Loucy (cell line): ENCODE measurements at regions not wholly inside any gene's neighbourhood (a gene's known extent, or its start where the extent isn't known, plus 50 kb on each side); places are given as distances from the start of the nearest gene placed in this dataset.

Source experiments
- H2AFZ ChIP-seq: fragments of 200-600 bp; sonication (generic); 2 replicates; pipeline ENCODE4 v1.6.0; 2016; ENCODE audit warnings: antibody characterized with exemption, mild to moderate bottlenecking, low read length, moderate library complexity
- H3F3A ChIP-seq: fragments of 200-600 bp; 2 replicates; pipeline ENCODE4 v1.6.0; 2016; ENCODE audit warnings: antibody characterized with exemption, low read depth, mild to moderate bottlenecking
- H3K27me3 ChIP-seq: fragments of 200-600 bp; sonication (generic); 2 replicates; pipeline ENCODE4 v1.6.1; 2014; ENCODE audit warnings: low read length, mild to moderate bottlenecking; ENCODE audit not compliant: insufficient read depth, poor library complexity, severe bottlenecking
- H3K36me3 ChIP-seq: fragments of 200-600 bp; sonication (generic); 2 replicates; pipeline ENCODE4 v1.6.1; 2016; ENCODE audit warnings: low read length; ENCODE audit not compliant: insufficient read depth
- H3K4me1 ChIP-seq: fragments of 200-600 bp; sonication (generic); 2 replicates; pipeline ENCODE4 v1.5.1; 2014; ENCODE audit warnings: low read length, mild to moderate bottlenecking; ENCODE audit not compliant: insufficient read depth, poor library complexity, severe bottlenecking
- H3K4me2 ChIP-seq: fragments of 200-600 bp; sonication (generic); 2 replicates; pipeline ENCODE4 v1.6.0; 2014; ENCODE audit warnings: antibody characterized with exemption, low read length, low read depth, mild to moderate bottlenecking; ENCODE audit not compliant: poor library complexity, severe bottlenecking
- H3K4me3 ChIP-seq: fragments of 200-600 bp; sonication (generic); 2 replicates; pipeline ENCODE4 v1.5.1; 2014; ENCODE audit warnings: low read length, mild to moderate bottlenecking, mixed read lengths; ENCODE audit not compliant: poor library complexity, severe bottlenecking
- H3K79me2 ChIP-seq: fragments of 200-600 bp; sonication (generic); 2 replicates; pipeline ENCODE4 v1.6.1; 2014; ENCODE audit warnings: low read length; ENCODE audit not compliant: insufficient read depth
- H3K9ac ChIP-seq: fragments of 200-600 bp; sonication (generic); 2 replicates; pipeline ENCODE4 v1.6.0; 2014; ENCODE audit warnings: mild to moderate bottlenecking, low read depth, low read length, moderate library complexity; ENCODE audit not compliant: poor library complexity, severe bottlenecking
- H3K9me2 ChIP-seq: fragments of 200-600 bp; sonication (generic); replicated peaks from 2 replicates; pipeline ENCODE4 v1.6.1; 2016; ENCODE audit warnings: low read depth, low read length, mixed read lengths
- H3K9me3 ChIP-seq: fragments of 200-600 bp; sonication (generic); 2 replicates; pipeline ENCODE4 v1.6.1; 2014; ENCODE audit warnings: mild to moderate bottlenecking, antibody characterized with exemption, low read length, low read depth; ENCODE audit not compliant: insufficient read depth
- H4K20me1 ChIP-seq: fragments of 200-600 bp; sonication (generic); 2 replicates; pipeline ENCODE4 v1.6.0; 2014; ENCODE audit warnings: antibody characterized with exemption, low read length, mild to moderate bottlenecking; ENCODE audit not compliant: insufficient read depth, poor library complexity, severe bottlenecking
- EZH2phosphoT487 ChIP-seq: fragments of 200-600 bp; IDR thresholded peaks from 2 replicates; pipeline ENCODE4 v1.6.1; 2018; ENCODE audit warnings: antibody characterized with exemption, mild to moderate bottlenecking, moderate library complexity, borderline replicate concordance
- TF ChIP-seq, protein P1 (sequence below): fragments of 200-600 bp; sonication (generic); conservative IDR thresholded peaks from 2 replicates; pipeline ENCODE4 v1.5.1; 2014; ENCODE audit warnings: mild to moderate bottlenecking, antibody characterized with exemption, low read length

DNA sequence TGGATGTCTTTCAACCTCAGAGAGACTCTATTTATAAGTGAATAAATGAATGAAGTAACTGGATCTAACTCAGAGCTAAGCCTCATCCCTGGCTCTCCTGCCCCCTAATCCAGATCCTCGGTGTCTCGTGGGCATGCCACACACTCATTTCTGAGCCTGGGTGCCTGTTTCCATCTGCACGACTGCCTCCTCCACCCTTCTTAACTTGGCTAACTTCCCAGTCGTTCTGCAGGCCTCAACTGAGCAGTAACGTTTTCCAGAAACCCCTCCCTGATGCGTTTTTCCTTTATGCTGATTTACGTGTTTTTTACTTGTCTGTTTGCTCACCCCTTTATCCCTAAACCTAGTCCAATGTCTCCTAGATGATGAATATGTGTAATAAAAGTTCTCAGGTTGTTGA is 186.9 kb upstream of the HS3ST1 start:
- Histone ChIP-seq H2AFZ (no peak overlapping the region), H3K9me2 (no peaks in the 10 kb centered on the region), H3K79me2 (no peaks in the 10 kb centered on the region), H3K9ac (no peak overlapping the region), H3K9me3 (no peaks in the 10 kb centered on the region), H3K4me1 (no peaks in the 10 kb centered on the region), H3K27me3 (no peaks in the 10 kb centered on the region), H3K4me2 (no peak overlapping the region), H4K20me1 (no peaks in the 10 kb centered on the region), H3K4me3 (no peak overlapping the region), H3F3A (no peaks in the 10 kb centered on the region), H3K36me3 (no peaks in the 10 kb centered on the region)
- TF ChIP-seq, protein P1, sequence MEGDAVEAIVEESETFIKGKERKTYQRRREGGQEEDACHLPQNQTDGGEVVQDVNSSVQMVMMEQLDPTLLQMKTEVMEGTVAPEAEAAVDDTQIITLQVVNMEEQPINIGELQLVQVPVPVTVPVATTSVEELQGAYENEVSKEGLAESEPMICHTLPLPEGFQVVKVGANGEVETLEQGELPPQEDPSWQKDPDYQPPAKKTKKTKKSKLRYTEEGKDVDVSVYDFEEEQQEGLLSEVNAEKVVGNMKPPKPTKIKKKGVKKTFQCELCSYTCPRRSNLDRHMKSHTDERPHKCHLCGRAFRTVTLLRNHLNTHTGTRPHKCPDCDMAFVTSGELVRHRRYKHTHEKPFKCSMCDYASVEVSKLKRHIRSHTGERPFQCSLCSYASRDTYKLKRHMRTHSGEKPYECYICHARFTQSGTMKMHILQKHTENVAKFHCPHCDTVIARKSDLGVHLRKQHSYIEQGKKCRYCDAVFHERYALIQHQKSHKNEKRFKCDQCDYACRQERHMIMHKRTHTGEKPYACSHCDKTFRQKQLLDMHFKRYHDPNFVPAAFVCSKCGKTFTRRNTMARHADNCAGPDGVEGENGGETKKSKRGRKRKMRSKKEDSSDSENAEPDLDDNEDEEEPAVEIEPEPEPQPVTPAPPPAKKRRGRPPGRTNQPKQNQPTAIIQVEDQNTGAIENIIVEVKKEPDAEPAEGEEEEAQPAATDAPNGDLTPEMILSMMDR = no peak
- TF ChIP-seq EZH2phosphoT487 = no peak

DNA sequence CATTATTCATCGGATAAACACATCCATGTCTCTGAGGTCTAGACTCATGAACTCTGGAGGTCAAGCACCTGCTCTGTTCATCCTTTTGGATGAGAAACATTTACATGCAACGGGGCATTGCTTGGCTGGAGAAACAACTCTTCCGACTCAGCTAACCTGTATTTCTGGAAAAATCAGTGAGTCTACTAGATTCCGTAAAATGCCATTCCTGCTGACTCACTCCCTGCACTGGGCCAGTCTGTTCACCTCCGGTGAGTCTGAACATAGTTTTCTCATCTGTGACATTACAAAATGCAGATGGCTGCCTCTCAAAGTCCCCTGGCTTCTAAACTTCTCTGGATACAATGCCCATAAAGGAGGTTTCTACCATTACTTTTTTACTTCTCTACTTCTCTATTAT is 185.7 kb upstream of the HS3ST1 start:
- H2AFZ ChIP-seq = no peak overlapping the region
- TF ChIP-seq, protein P1 = no peak
- no peak for TF ChIP-seq EZH2phosphoT487
- no peaks in the 10 kb centered on the region for H3F3A ChIP-seq
- H3K4me3 ChIP-seq = no peak overlapping the region
- no peaks in the 10 kb centered on the region for H4K20me1 ChIP-seq
- H3K36me3 ChIP-seq = no peaks in the 10 kb centered on the region
- H3K4me1 ChIP-seq = no peaks in the 10 kb centered on the region
- H3K4me2 ChIP-seq = no peak overlapping the region
- no peaks in the 10 kb centered on the region for H3K9me3 ChIP-seq
- H3K9ac ChIP-seq = no peak overlapping the region
- H3K27me3 ChIP-seq = no peaks in the 10 kb centered on the region
- no peaks in the 10 kb centered on the region for H3K9me2 ChIP-seq
- no peaks in the 10 kb centered on the region for H3K79me2 ChIP-seq

DNA sequence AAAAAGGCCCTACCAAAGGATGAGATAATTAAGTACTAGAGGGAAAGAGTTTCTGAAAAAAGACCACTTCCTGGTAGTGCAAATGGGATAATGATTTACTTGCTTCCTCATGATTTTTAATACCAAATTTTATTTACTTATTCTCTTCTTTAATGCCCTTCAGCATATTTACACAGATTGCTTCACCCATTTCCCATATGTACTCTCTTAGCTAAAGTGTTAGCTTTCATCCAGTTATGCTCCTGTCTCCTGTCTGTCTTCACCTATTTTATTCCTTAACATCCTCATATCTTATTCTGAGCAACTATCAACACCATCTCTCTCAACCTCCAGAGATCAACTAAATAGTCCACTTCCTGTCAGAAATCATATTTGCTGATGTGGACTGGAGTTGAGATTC is 183.2 kb upstream of the HS3ST1 start:
- Histone ChIP-seq H2AFZ (no peak overlapping the region), H3K36me3 (no peaks in the 10 kb centered on the region), H3K79me2 (no peaks in the 10 kb centered on the region), H3K9me2 (no peaks in the 10 kb centered on the region), H3K9me3 (no peaks in the 10 kb centered on the region), H3K4me2 (no peak overlapping the region), H3K27me3 (no peaks in the 10 kb centered on the region), H3K9ac (no peak overlapping the region), H3K4me1 (no peaks in the 10 kb centered on the region), H4K20me1 (no peaks in the 10 kb centered on the region), H3F3A (no peaks in the 10 kb centered on the region), H3K4me3 (no peak overlapping the region)
- TF ChIP-seq, protein P1 = no peak
- TF ChIP-seq EZH2phosphoT487 = no peak
